CD8-positive, alpha-beta memory T cell (primary cell): ENCODE measurements at regions not wholly inside any gene's neighbourhood (a gene's known extent, or its start where the extent isn't known, plus 50 kb on each side); places are given as distances from the start of the nearest gene placed in this dataset.
A peak's percentile ranks its signal among the peaks of the same experiment; 100 is the strongest.
"Not testable (repeated sequence)": the region's sequence is repeated elsewhere in the genome, so short reads cannot be mapped to it uniquely, and the experiment has no call there.

Experiments used
- CTCF ChIA-PET: fragments of 350-600 bp; sonication (Branson Sonifier 250); formaldehyde crosslinking; loops from one replicate; lab custom pipeline; 2021; ENCODE audit warnings: antibody characterized with exemption; lab: Charles Lee
- POLR2A ChIA-PET: fragments of 350-600 bp; sonication (Branson Sonifier 250); formaldehyde crosslinking; loops from one replicate; lab custom pipeline; 2021; ENCODE audit warnings: antibody characterized with exemption; lab: Charles Lee
- DNase-seq, 5 donors: peaks; one replicate each; pipeline versions ENCODE4 v3.0.0 to v3.0.0-alpha.2; 2020 to 2022; ENCODE audit warnings: mixed read lengths in 1 of 5
- H3K27ac ChIP-seq: one replicate; pipeline ENCODE4 v1.7.0; 2013; ENCODE audit warnings: low read depth, mild to moderate bottlenecking, low read length, moderate library complexity
- H3K27me3 ChIP-seq: 2 replicates; pipeline ENCODE4 v1.7.0; 2013; ENCODE audit warnings: low read length, mild to moderate bottlenecking; ENCODE audit not compliant: insufficient read depth, poor library complexity, severe bottlenecking
- H3K36me3 ChIP-seq: 2 replicates; pipeline ENCODE4 v1.7.0; 2013; ENCODE audit warnings: mild to moderate bottlenecking, low read length, moderate library complexity; ENCODE audit not compliant: insufficient read depth
- H3K4me1 ChIP-seq: 2 replicates; pipeline ENCODE4 v1.7.0; 2013; ENCODE audit warnings: mild to moderate bottlenecking, low read length, moderate library complexity; ENCODE audit not compliant: insufficient read depth
- H3K4me3 ChIP-seq: 2 replicates; pipeline ENCODE4 v1.7.0; 2013; ENCODE audit warnings: mild to moderate bottlenecking, low read length
- H3K9me3 ChIP-seq: 2 replicates; pipeline ENCODE4 v1.7.0; 2013; ENCODE audit warnings: mild to moderate bottlenecking, low read length
- H3K27ac Mint-ChIP-seq, 8 donors: one replicate each; pipeline ENCODE4 v1.8.0; 2020 to 2021; ENCODE audit warnings: mixed read lengths in 8 of 8, mild to moderate bottlenecking in 6 of 8, inconsistent platforms in 3 of 8, moderate library complexity in 3 of 8
- H3K27me3 Mint-ChIP-seq, 2 donors: one replicate each; pipeline ENCODE4 v1.8.0; 2020 to 2021; ENCODE audit warnings: mixed read lengths in 2 of 2, mild to moderate bottlenecking in 1 of 2, moderate library complexity in 1 of 2
- H3K36me3 Mint-ChIP-seq, 3 donors: one replicate each; pipeline ENCODE4 v1.8.0; 2020 to 2021; ENCODE audit warnings: mixed read lengths in 3 of 3, inconsistent platforms in 1 of 3, mild to moderate bottlenecking in 1 of 3
- H3K4me1 Mint-ChIP-seq, 3 donors: one replicate each; pipeline ENCODE4 v1.8.0; 2020 to 2021; ENCODE audit warnings: mixed read lengths in 3 of 3, inconsistent platforms in 1 of 3, mild to moderate bottlenecking in 1 of 3
- H3K4me3 Mint-ChIP-seq, 7 donors: one replicate each; pipeline ENCODE4 v1.8.0; 2020 to 2021; ENCODE audit warnings: mixed read lengths in 7 of 7, mild to moderate bottlenecking in 6 of 7, moderate library complexity in 4 of 7, inconsistent platforms in 2 of 7
- H3K9me3 Mint-ChIP-seq, 5 donors: one replicate each; pipeline ENCODE4 v1.8.0; 2020 to 2022; ENCODE audit warnings: mixed read lengths in 5 of 5, mild to moderate bottlenecking in 3 of 5, moderate library complexity in 2 of 5, inconsistent platforms in 1 of 5

DNA sequence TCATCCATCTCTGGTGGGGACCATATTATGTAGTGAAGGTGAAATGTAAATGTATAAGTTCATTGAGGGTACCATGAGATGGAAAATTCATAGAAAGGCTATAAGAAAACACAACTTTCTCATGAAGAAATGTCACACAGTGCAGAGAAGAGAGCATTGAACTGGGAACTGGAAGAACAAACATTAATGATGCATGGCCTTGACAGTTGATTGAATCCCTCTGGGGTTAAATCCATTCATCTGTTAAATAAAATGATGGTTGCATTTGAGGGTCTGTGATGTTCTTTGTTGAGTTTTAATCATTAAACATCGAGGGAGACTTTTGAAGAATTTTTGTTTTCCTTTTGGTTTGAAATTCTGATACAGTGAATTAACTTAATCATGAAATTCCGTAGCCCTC lies 1401.4 kb downstream of the FAM181B start:
- CTCF ChIA-PET = no interaction called here
- Mint-ChIP-seq H3K4me3 (no peak overlapping the region), H3K36me3 (no peaks in the 10 kb centered on the region), H3K27ac (no peak overlapping the region), H3K4me1 (no peaks in the 10 kb centered on the region), H3K27me3 (no peaks in the 10 kb centered on the region), H3K9me3 (peaks cover 2 to 11% (median 3%) of the 10 kb centered on the region in 5 donors)
- POLR2A ChIA-PET = no interaction called here
- no peaks in the 10 kb centered on the region for H3K36me3 ChIP-seq
- H3K27ac ChIP-seq = no peak overlapping the region
- H3K9me3 ChIP-seq = no peaks in the 10 kb centered on the region
- H3K4me3 ChIP-seq = no peak overlapping the region
- no peaks in the 10 kb centered on the region for H3K27me3 ChIP-seq
- no peaks in the 10 kb centered on the region for H3K4me1 ChIP-seq
- no peak for DNase-seq

- H3K4me1 ChIP-seq = no peaks in the 10 kb centered on the region
- Mint-ChIP-seq H3K9me3 (peaks cover 2 to 16% (median 3%) of the 10 kb centered on the region in 5 donors), H3K4me1 (no peaks in the 10 kb centered on the region), H3K4me3 (peak overlapping the region in 1 of 7 donors; percentile 6), H3K27me3 (no peaks in the 10 kb centered on the region), H3K27ac (no peak overlapping the region), H3K36me3 (no peaks in the 10 kb centered on the region)
- ChIA-PET POLR2A (no interaction called here), CTCF (interaction anchor here (1.0 kb wide), 1 partner anchor 8 kb away, joined by 3 read pairs; no protein-coding TSS in a partner anchor)
- no peaks in the 10 kb centered on the region for H3K36me3 ChIP-seq
- H3K27me3 ChIP-seq = no peaks in the 10 kb centered on the region
- no peak for DNase-seq
- no peak overlapping the region for H3K27ac ChIP-seq
- no peak overlapping the region for H3K4me3 ChIP-seq
- no peaks in the 10 kb centered on the region for H3K9me3 ChIP-seq
Measured at GRCh38 chr11:81331611-81332235, 1401.9 kb downstream of the FAM181B start.

DNA sequence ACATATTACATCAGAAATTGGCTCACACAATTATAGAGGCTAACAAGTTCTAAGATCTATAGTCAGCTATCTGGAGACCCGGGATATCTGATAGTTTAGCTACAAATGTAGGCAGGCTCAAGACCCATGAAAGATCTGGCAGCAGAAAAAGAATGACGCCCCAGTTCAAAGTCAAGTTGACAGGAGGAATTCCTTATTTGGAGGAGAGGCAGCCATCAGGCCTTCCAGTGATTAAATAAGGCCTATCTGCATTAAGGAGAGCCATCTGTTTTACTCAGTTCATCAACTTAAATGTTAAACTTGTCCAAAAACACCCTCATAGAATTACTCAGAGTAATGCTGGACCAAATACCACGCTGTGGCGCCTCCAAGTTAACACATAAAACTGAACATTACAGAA lies 1402.6 kb downstream of the FAM181B start:
- no peaks in the 10 kb centered on the region for H3K4me1 ChIP-seq
- Mint-ChIP-seq H3K27me3 (no peaks in the 10 kb centered on the region), H3K4me1 (no peaks in the 10 kb centered on the region), H3K9me3 (peaks cover 2 to 22% (median 3%) of the 10 kb centered on the region in 5 donors), H3K27ac (no peak overlapping the region), H3K36me3 (no peaks in the 10 kb centered on the region), H3K4me3 (peak overlapping the region in 1 of 7 donors; percentile 6)
- CTCF ChIA-PET = interaction anchor here (1.0 kb wide), 1 partner anchor 9 kb away, joined by 3 read pairs; no protein-coding TSS in a partner anchor
- no peaks in the 10 kb centered on the region for H3K9me3 ChIP-seq
- DNase-seq = no peak
- no peaks in the 10 kb centered on the region for H3K36me3 ChIP-seq
- POLR2A ChIA-PET = no interaction called here
- H3K27ac ChIP-seq = no peak overlapping the region
- H3K27me3 ChIP-seq = no peaks in the 10 kb centered on the region
- no peak overlapping the region for H3K4me3 ChIP-seq

DNA sequence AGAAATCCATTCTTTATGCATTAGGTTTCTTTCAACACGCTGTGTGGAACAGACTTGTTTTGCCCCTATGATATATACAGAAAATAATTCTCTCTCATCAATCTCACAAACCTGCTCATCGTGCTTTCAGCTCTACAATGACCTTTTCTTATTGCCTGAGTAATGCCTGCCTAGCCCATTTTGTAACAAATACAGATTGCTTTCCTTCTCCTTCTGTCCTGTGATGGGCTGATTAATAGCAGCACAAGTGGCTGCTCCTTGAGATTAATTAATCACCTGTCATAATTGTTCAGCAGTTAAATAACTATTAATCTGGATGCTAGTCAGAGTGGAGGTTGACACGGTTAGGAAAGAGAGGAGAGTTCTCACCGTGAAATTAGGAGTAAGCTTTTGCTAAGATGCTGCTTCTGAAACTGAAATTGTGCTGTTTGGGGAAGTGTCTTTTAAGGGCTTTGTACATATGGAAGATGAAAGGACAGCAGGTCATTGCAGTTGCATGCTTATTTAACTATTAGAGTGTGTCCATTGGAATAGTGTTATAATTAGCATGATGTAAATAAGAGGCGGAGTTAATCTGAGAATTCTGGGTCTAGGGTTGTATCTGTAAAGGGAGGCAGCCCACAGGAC lies 1430.5 kb downstream of the FAM181B start:
- no peaks in the 10 kb centered on the region for H3K9me3 ChIP-seq
- CTCF ChIA-PET = no interaction called here
- no peak overlapping the region for H3K27ac Mint-ChIP-seq
- H3K36me3 ChIP-seq = no peaks in the 10 kb centered on the region
- no peak overlapping the region for H3K4me3 ChIP-seq
- H3K4me1 ChIP-seq = no peaks in the 10 kb centered on the region
- POLR2A ChIA-PET = no interaction called here
- H3K27me3 Mint-ChIP-seq = no peaks in the 10 kb centered on the region
- H3K4me1 Mint-ChIP-seq = no peaks in the 10 kb centered on the region
- no peaks in the 10 kb centered on the region for H3K36me3 Mint-ChIP-seq
- no peak overlapping the region for H3K4me3 Mint-ChIP-seq
- H3K9me3 Mint-ChIP-seq = peaks cover 2 to 25% (median 8%) of the 10 kb centered on the region in 5 donors
- H3K27ac ChIP-seq = no peak overlapping the region
- no peaks in the 10 kb centered on the region for H3K27me3 ChIP-seq
- DNase-seq = no peak

- Mint-ChIP-seq H3K4me1 (no peaks in the 10 kb centered on the region), H3K36me3 (no peaks in the 10 kb centered on the region), H3K27ac (no peak overlapping the region), H3K27me3 (no peaks in the 10 kb centered on the region), H3K4me3 (no peak overlapping the region), H3K9me3 (peaks cover 2 to 21% (median 8%) of the 10 kb centered on the region in 5 donors)
- ChIA-PET POLR2A (no interaction called here), CTCF (no interaction called here)
- H3K4me1 ChIP-seq = no peaks in the 10 kb centered on the region
- no peak overlapping the region for H3K4me3 ChIP-seq
- H3K36me3 ChIP-seq = no peaks in the 10 kb centered on the region
- DNase-seq = no peak
- H3K27me3 ChIP-seq = no peaks in the 10 kb centered on the region
- H3K9me3 ChIP-seq = no peaks in the 10 kb centered on the region
- no peak overlapping the region for H3K27ac ChIP-seq
Measured at GRCh38 chr11:81301166-81301830, 1432.4 kb downstream of the FAM181B start.

DNA sequence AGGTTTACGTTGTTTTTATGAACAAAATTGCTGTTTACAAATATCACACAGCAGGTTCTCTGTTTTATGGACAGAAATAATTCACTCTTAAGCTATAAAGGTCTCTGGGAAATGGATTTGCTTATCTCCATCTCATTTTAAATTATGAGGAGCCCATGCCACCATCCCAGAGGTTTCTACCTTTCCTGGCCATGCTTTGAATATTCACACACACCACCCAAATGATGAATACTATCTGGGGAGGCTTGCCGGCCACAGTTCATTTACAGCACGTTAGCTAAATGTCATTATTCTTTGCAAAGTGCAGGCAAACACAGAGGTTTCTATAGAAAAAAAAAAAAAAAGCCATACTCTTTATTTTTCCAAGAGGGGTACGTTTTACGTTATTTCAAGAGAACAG lies 1446.7 kb downstream of the FAM181B start:
- Histone ChIP-seq H3K36me3 (no peaks in the 10 kb centered on the region), H3K4me3 (no peak overlapping the region), H3K4me1 (no peaks in the 10 kb centered on the region), H3K27ac (no peak overlapping the region), H3K9me3 (no peaks in the 10 kb centered on the region), H3K27me3 (no peaks in the 10 kb centered on the region)
- Mint-ChIP-seq H3K4me3 (no peak overlapping the region), H3K36me3 (peaks cover 0 to 2% (median 0%) of the 10 kb centered on the region in 3 donors), H3K27me3 (no peaks in the 10 kb centered on the region), H3K27ac (no peak overlapping the region), H3K4me1 (no peaks in the 10 kb centered on the region), H3K9me3 (peaks cover 11 to 24% (median 16%) of the 10 kb centered on the region in 5 donors)
- ChIA-PET CTCF (no interaction called here), POLR2A (no interaction called here)
- no peak for DNase-seq

- H3K27ac Mint-ChIP-seq = no peak overlapping the region
- ChIA-PET POLR2A (no interaction called here), CTCF (no interaction called here)
- H3K9me3 ChIP-seq = no peaks in the 10 kb centered on the region
- no peak overlapping the region for H3K27ac ChIP-seq
- no peaks in the 10 kb centered on the region for H3K36me3 ChIP-seq
- H3K4me1 Mint-ChIP-seq = no peaks in the 10 kb centered on the region
- H3K4me3 Mint-ChIP-seq = no peak overlapping the region
- no peaks in the 10 kb centered on the region for H3K4me1 ChIP-seq
- H3K36me3 Mint-ChIP-seq = peaks cover 0 to 2% (median 0%) of the 10 kb centered on the region in 3 donors
- no peaks in the 10 kb centered on the region for H3K27me3 Mint-ChIP-seq
- no peak for DNase-seq
- no peak overlapping the region for H3K4me3 ChIP-seq
- H3K27me3 ChIP-seq = no peaks in the 10 kb centered on the region
- H3K9me3 Mint-ChIP-seq = peaks cover 11 to 27% (median 16%) of the 10 kb centered on the region in 5 donors
Measured at GRCh38 chr11:81286550-81286949, 1447.1 kb downstream of the FAM181B start.

DNA sequence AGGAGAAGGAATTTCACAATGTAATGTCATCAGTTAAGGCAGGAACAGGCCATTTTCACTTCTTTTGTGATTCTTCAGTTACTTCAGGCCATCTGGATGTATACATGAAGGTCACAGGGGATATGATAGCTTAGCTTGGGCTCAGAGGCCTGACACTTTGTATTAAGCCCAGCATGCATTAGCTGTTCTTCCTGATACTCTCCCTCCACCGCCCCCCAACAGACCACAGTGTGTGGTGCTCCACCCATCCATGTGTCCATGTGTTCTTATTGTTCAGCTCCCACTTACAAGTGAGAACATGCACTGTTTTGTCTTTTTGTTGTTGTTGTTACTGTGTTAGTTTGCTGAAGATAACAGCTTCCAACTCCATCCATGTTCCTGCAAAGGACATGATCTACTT lies 1453.4 kb downstream of the FAM181B start:
- H3K27me3 ChIP-seq, H3K4me1 Mint-ChIP-seq, H3K36me3 Mint-ChIP-seq, H3K9me3 ChIP-seq, H3K4me3 Mint-ChIP-seq, DNase-seq, H3K4me3 ChIP-seq, POLR2A ChIA-PET, H3K27me3 Mint-ChIP-seq, H3K4me1 ChIP-seq, H3K36me3 ChIP-seq, CTCF ChIA-PET, H3K27ac ChIP-seq: not testable (repeated sequence)
- Mint-ChIP-seq H3K9me3 (peaks cover 3 to 28% (median 10%) of the 10 kb centered on the region in 5 donors), H3K27ac (peak overlapping the region in 1 of 8 donors; percentile 50)
